ENCODE measurements at regions not wholly inside any gene's neighbourhood (a gene's known extent, or its start where the extent isn't known, plus 50 kb on each side); places are given as distances from the start of the nearest gene placed in this dataset.

DNA sequence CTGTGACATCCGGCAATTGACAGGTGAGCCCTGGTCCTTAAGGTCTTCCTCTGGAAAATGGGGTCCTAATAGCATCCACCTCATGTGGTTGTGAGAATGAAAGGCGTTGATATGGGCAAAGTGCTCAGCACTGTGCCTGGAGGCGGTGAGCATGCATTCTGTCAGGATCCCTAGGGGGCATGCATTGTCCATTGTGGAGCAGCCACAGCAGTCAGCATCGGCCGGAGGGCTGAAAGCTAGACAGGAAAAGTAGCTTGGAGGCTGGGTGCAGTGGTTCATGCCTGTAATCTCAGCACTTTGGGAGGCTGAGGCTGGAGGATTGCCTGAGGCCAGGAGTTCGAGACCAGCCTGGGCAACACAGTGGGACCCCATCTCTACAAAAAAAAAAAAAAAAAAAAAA is 122.2 kb downstream of the LHX2 start:
- Histone ChIP-seq H3K4me1 (ENCODE audit: insufficient read depth, low read length, poor library complexity, severe bottlenecking) (no peaks in the 10 kb centered on the region), H3K4me2 (ENCODE audit: low read depth, low read length, poor library complexity, severe bottlenecking) (no peak overlapping the region), H4K20me1 (ENCODE audit: insufficient read depth, low read length, poor library complexity, severe bottlenecking) (no peaks in the 10 kb centered on the region), H3F3A (ENCODE audit: low read depth) (no peaks in the 10 kb centered on the region), H3K9me3 (ENCODE audit: insufficient read depth, low read depth, low read length) (no peaks in the 10 kb centered on the region), H3K9me2 (replicated peaks; ENCODE audit: low read depth, low read length) (no peaks in the 10 kb centered on the region), H3K9ac (ENCODE audit: low read depth, low read length, poor library complexity, severe bottlenecking) (no peak overlapping the region), H3K27me3 (ENCODE audit: insufficient read depth, low read length, poor library complexity, severe bottlenecking) (no peaks in the 10 kb centered on the region), H3K79me2 (ENCODE audit: insufficient read depth, low read length) (no peaks in the 10 kb centered on the region), H3K36me3 (ENCODE audit: insufficient read depth, low read length) (no peaks in the 10 kb centered on the region), H3K4me3 (ENCODE audit: low read length, poor library complexity, severe bottlenecking) (no peak overlapping the region), H2AFZ (ENCODE audit: low read length) (no peak overlapping the region)
- no peak for TF ChIP-seq EZH2phosphoT487 (IDR thresholded peaks at IDR 0.05; ENCODE audit: borderline replicate concordance)
- TF ChIP-seq, protein P1, sequence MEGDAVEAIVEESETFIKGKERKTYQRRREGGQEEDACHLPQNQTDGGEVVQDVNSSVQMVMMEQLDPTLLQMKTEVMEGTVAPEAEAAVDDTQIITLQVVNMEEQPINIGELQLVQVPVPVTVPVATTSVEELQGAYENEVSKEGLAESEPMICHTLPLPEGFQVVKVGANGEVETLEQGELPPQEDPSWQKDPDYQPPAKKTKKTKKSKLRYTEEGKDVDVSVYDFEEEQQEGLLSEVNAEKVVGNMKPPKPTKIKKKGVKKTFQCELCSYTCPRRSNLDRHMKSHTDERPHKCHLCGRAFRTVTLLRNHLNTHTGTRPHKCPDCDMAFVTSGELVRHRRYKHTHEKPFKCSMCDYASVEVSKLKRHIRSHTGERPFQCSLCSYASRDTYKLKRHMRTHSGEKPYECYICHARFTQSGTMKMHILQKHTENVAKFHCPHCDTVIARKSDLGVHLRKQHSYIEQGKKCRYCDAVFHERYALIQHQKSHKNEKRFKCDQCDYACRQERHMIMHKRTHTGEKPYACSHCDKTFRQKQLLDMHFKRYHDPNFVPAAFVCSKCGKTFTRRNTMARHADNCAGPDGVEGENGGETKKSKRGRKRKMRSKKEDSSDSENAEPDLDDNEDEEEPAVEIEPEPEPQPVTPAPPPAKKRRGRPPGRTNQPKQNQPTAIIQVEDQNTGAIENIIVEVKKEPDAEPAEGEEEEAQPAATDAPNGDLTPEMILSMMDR (conservative IDR thresholded peaks at IDR 0.05; ENCODE audit: low read length), result peak; percentile 51

DNA sequence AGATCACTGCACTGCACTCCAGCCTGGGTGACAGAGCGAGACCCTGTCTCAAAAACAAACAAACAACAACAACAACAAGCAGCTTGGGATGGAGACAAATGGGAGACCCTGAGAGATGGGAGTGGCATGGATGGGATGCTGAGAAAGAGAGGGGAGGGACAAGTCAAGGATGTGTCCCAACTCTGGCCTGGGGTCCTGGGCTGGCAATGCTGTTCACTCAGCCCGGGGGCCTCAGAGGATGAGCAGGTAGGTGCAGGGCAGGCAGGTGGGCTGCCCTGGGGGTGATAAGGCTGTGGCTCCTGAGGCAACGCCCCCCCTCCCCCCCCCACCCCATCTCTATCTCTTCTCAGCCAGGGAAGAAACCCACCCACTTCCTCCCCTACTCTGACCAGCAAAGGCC is 123.0 kb downstream of the LHX2 start:
- Histone ChIP-seq H4K20me1 (ENCODE audit: insufficient read depth, low read length, poor library complexity, severe bottlenecking) (no peaks in the 10 kb centered on the region), H3K4me3 (ENCODE audit: low read length, poor library complexity, severe bottlenecking) (no peak overlapping the region), H3K36me3 (ENCODE audit: insufficient read depth, low read length) (no peaks in the 10 kb centered on the region), H3K9me3 (ENCODE audit: insufficient read depth, low read depth, low read length) (no peaks in the 10 kb centered on the region), H2AFZ (ENCODE audit: low read length) (no peak overlapping the region), H3F3A (ENCODE audit: low read depth) (no peaks in the 10 kb centered on the region), H3K4me1 (ENCODE audit: insufficient read depth, low read length, poor library complexity, severe bottlenecking) (no peaks in the 10 kb centered on the region), H3K4me2 (ENCODE audit: low read depth, low read length, poor library complexity, severe bottlenecking) (no peak overlapping the region), H3K27me3 (ENCODE audit: insufficient read depth, low read length, poor library complexity, severe bottlenecking) (no peaks in the 10 kb centered on the region), H3K79me2 (ENCODE audit: insufficient read depth, low read length) (no peaks in the 10 kb centered on the region), H3K9me2 (replicated peaks; ENCODE audit: low read depth, low read length) (no peaks in the 10 kb centered on the region), H3K9ac (ENCODE audit: low read depth, low read length, poor library complexity, severe bottlenecking) (no peak overlapping the region)
- no peak for TF ChIP-seq EZH2phosphoT487 (IDR thresholded peaks at IDR 0.05; ENCODE audit: borderline replicate concordance)
- TF ChIP-seq, protein P1 (conservative IDR thresholded peaks at IDR 0.05; ENCODE audit: low read length), result no peak

DNA sequence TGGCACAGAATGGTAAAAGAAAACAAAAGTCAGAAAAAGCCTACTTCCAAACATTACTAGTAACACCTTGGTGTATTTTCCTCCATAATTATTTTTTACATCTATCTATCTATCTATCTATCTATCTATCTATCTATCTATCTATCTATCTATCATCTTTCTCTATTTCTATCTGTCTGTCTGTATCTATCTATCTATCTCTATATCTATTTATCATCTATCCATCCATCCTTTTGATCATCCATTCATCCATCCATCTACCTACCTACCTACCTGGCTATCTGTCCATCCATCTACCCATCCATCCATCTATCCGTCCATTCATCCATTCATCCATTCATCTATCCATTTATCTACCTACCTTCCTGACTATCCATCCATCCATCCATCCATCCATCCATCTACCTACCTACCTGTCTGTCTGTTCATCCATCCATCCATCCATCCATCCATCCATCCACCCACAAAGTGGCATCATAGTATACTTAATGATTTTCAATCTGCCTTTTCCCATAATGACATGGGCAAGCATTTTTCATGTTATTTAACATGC is 121.9 kb upstream of the NEK6 start:
- Histone ChIP-seq H3F3A (ENCODE audit: low read depth) (no peaks in the 10 kb centered on the region), H2AFZ (ENCODE audit: low read length) (no peak overlapping the region), H3K27me3 (ENCODE audit: insufficient read depth, low read length, poor library complexity, severe bottlenecking) (no peaks in the 10 kb centered on the region), H3K9me2 (replicated peaks; ENCODE audit: low read depth, low read length) (no peaks in the 10 kb centered on the region), H3K36me3 (ENCODE audit: insufficient read depth, low read length) (no peaks in the 10 kb centered on the region), H3K79me2 (ENCODE audit: insufficient read depth, low read length) (no peaks in the 10 kb centered on the region), H3K4me2 (ENCODE audit: low read depth, low read length, poor library complexity, severe bottlenecking) (no peak overlapping the region), H3K4me3 (ENCODE audit: low read length, poor library complexity, severe bottlenecking) (no peak overlapping the region), H3K9me3 (ENCODE audit: insufficient read depth, low read depth, low read length) (no peaks in the 10 kb centered on the region), H3K4me1 (ENCODE audit: insufficient read depth, low read length, poor library complexity, severe bottlenecking) (no peaks in the 10 kb centered on the region), H4K20me1 (ENCODE audit: insufficient read depth, low read length, poor library complexity, severe bottlenecking) (no peaks in the 10 kb centered on the region), H3K9ac (ENCODE audit: low read depth, low read length, poor library complexity, severe bottlenecking) (no peak overlapping the region)
- TF ChIP-seq, protein P1 (conservative IDR thresholded peaks at IDR 0.05; ENCODE audit: low read length), result no peak
- no peak for TF ChIP-seq EZH2phosphoT487 (IDR thresholded peaks at IDR 0.05; ENCODE audit: borderline replicate concordance)
